Body of pancreas (tissue), 4 donors: ENCODE measurements at regions not wholly inside any gene's neighbourhood (a gene's known extent, or its start where the extent isn't known, plus 50 kb on each side); places are given as distances from the start of the nearest gene placed in this dataset.

Experiments
- POLR2A ChIP-seq, 3 donors: fragments of 450-650 bp; IDR thresholded peaks; one replicate each; pipeline ENCODE4 v1.6.1; 2016; ENCODE audit warnings: antibody characterized with exemption in 3 of 3, mild to moderate bottlenecking in 2 of 3
- TF ChIP-seq, protein P1 (sequence below), 7 experiments: fragments of 450-650 bp in 4 of 7; fragments of 200-600 bp in 3 of 7; sonication (generic) in 3 of 7; IDR thresholded peaks; one replicate each; pipeline ENCODE4 v1.5.1; 2016 to 2019; ENCODE audit warnings: antibody characterized with exemption in 7 of 7

- TF ChIP-seq, protein P1, sequence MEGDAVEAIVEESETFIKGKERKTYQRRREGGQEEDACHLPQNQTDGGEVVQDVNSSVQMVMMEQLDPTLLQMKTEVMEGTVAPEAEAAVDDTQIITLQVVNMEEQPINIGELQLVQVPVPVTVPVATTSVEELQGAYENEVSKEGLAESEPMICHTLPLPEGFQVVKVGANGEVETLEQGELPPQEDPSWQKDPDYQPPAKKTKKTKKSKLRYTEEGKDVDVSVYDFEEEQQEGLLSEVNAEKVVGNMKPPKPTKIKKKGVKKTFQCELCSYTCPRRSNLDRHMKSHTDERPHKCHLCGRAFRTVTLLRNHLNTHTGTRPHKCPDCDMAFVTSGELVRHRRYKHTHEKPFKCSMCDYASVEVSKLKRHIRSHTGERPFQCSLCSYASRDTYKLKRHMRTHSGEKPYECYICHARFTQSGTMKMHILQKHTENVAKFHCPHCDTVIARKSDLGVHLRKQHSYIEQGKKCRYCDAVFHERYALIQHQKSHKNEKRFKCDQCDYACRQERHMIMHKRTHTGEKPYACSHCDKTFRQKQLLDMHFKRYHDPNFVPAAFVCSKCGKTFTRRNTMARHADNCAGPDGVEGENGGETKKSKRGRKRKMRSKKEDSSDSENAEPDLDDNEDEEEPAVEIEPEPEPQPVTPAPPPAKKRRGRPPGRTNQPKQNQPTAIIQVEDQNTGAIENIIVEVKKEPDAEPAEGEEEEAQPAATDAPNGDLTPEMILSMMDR (IDR thresholded peaks at IDR 0.05) = no peak
- TF ChIP-seq POLR2A (IDR thresholded peaks at IDR 0.05) = no peak
Measured at GRCh38 chr13:85367887-85368286, 431.3 kb downstream of the SLITRK6 start.
